ENCODE measurements at regions not wholly inside any gene's neighbourhood (a gene's known extent, or its start where the extent isn't known, plus 50 kb on each side); places are given as distances from the start of the nearest gene placed in this dataset.

GRCh38 chr4:101711590-101712260, 78.8 kb upstream of the BANK1 start:
- TF ChIP-seq CTCF (optimal IDR thresholded peaks at IDR 0.05 in 1 of 3, IDR thresholded peaks at IDR 0.05 in 1 of 3, conservative IDR thresholded peaks at IDR 0.05 in 1 of 3; ENCODE audit: extremely low read depth in 1 of 3, insufficient read depth in 2 of 3, low read length in 3 of 3) (no peak), EZH2 (IDR thresholded peaks at IDR 0.05; ENCODE audit: low read length) (no peak)
